GM12864 (cell line): ENCODE measurements at regions not wholly inside any gene's neighbourhood (a gene's known extent, or its start where the extent isn't known, plus 50 kb on each side); places are given as distances from the start of the nearest gene placed in this dataset.

Experiments
- DNase-seq: peaks from one replicate; pipeline ENCODE4 v3.0.0-alpha.2; 2011; ENCODE audit warnings: low read depth
- H3K4me3 ChIP-seq: 2 replicates; pipeline ENCODE4 v1.5.1; 2011; ENCODE audit warnings: mild to moderate bottlenecking, low read depth, low read length, control low read depth
- TF ChIP-seq, protein P1 (sequence below): IDR thresholded peaks from 2 replicates; pipeline ENCODE4 v1.5.1; 2011; ENCODE audit warnings: low read depth, mild to moderate bottlenecking, moderate library complexity, low read length, control low read depth, inconsistent platforms; ENCODE audit errors: missing control alignments

DNA sequence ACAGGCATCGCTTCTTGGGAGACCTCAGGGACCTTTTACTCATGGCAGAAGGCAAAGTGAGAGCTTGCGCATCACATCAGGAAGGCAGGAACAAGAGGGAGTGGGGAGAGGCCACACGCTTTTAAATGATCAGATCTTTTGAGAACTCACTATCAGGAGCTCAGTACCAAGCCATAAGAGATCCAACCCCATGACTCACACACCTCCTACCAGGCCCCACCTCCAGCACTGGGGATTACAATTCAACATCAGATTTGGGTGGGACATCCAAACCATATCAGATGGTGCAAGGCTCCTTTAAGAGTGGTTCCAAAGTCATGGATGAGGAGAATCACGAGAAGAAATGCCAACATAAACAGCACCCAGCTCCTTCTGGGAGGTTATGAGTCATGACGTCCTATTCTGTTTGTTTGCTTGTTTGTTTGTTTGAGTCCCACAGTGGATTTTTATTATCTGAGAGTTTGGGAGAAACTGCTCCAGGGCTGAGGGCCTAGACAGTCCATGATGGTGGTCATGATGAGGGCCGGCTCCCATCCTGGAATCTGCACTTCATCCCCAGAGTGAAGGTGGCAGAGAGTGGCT lies 453.5 kb downstream of the GADD45G start:
- no peak overlapping the region for H3K4me3 ChIP-seq
- TF ChIP-seq, protein P1, sequence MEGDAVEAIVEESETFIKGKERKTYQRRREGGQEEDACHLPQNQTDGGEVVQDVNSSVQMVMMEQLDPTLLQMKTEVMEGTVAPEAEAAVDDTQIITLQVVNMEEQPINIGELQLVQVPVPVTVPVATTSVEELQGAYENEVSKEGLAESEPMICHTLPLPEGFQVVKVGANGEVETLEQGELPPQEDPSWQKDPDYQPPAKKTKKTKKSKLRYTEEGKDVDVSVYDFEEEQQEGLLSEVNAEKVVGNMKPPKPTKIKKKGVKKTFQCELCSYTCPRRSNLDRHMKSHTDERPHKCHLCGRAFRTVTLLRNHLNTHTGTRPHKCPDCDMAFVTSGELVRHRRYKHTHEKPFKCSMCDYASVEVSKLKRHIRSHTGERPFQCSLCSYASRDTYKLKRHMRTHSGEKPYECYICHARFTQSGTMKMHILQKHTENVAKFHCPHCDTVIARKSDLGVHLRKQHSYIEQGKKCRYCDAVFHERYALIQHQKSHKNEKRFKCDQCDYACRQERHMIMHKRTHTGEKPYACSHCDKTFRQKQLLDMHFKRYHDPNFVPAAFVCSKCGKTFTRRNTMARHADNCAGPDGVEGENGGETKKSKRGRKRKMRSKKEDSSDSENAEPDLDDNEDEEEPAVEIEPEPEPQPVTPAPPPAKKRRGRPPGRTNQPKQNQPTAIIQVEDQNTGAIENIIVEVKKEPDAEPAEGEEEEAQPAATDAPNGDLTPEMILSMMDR: no peak
- no peak for DNase-seq

- DNase-seq: no peak
- TF ChIP-seq, protein P1: no peak
- no peak overlapping the region for H3K4me3 ChIP-seq
Observed at GRCh38 chr9:90059436-90059835, 454.6 kb downstream of the GADD45G start.

- no peak for DNase-seq
- TF ChIP-seq, protein P1: no peak
- no peak overlapping the region for H3K4me3 ChIP-seq
Observed at GRCh38 chr9:90060256-90060655, 455.4 kb downstream of the GADD45G start.

- TF ChIP-seq, protein P1: no peak
- no peak for DNase-seq
- H3K4me3 ChIP-seq: no peak overlapping the region
Observed at GRCh38 chr9:90061187-90061586, 456.4 kb downstream of the GADD45G start.

DNA sequence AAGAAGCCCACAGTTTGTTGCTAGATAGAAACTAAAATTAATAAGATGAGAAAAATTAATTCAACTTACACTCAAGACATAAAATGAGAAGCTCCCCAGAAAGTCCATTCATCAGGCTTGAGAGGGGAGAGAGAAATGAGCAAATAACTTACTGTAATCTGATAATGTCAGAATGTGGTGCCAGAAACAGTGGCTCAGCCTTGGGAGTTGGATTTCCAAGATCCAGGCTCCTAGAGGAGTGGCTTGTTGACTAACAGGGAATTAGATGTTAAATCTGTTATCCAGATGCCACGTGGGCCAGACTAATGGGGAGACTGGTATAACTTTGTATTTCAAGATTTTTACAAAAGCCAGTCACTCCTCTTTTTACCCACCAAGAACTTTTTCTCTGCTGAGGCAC lies 458.2 kb downstream of the GADD45G start:
- no peak overlapping the region for H3K4me3 ChIP-seq
- TF ChIP-seq, protein P1: no peak
- DNase-seq: no peak

- no peak for DNase-seq
- TF ChIP-seq, protein P1: no peak
- H3K4me3 ChIP-seq: no peak overlapping the region
Observed at GRCh38 chr9:90064248-90064647, 459.4 kb downstream of the GADD45G start.

DNA sequence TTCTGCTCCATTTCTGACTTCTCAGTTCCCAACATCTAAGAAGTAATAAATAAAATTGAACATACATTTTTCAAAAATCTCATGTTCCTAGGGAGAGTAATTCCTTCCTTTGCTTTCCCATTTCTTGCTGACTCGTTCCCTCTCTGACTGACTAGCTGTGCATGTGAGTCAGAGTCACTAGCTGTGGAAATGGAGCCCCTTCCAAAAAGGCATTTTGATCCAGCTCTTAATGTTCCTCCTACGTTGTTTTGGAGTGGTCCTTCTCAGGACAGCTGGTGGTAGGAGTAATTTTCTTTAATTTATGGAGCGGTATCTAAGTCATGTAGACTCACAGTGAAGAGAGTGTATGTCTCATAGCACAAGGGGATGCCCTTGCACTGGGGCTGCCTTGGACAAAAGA lies 460.2 kb downstream of the GADD45G start:
- no peak for DNase-seq
- TF ChIP-seq, protein P1: no peak
- no peak overlapping the region for H3K4me3 ChIP-seq
